ENCODE measurements at regions not wholly inside any gene's neighbourhood (a gene's known extent, or its start where the extent isn't known, plus 50 kb on each side); places are given as distances from the start of the nearest gene placed in this dataset.

DNA sequence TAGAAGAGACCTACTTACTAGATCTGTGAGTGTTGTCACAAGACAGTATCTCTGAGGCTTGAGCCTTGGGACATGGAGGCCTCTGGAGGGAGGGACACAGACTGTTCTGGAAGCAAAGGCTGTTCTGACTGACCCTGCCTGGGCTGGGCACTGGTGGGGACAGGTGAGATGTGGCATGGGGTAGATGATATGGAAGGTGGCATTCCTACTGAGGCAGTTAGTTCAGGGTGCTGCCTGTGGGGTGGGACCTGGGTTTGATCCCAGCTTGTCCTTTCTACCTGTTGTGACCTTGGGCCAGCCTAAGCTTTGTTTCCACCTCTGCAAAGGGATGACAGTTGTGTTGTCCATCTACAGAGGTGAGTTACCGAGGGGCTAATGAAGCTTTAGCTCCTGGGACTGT, 140.2 kb downstream of the C9orf50 start:
- Histone ChIP-seq H3K27ac (ENCODE audit: low read length) (no peak overlapping the region), H3K36me3 (ENCODE audit: control insufficient read depth, insufficient read depth, low read length) (no peaks in the 10 kb centered on the region), H3K4me3 (ENCODE audit: low read length) (no peak overlapping the region), H3K4me1 (ENCODE audit: control insufficient read depth, insufficient read depth, low read length) (peaks cover 21% of the 10 kb centered on the region), H3K9me3 (ENCODE audit: control insufficient read depth, insufficient read depth, low read length) (no peaks in the 10 kb centered on the region), H3K27me3 (ENCODE audit: control insufficient read depth, insufficient read depth, low read length) (peaks cover 21% of the 10 kb centered on the region)
- no peaks in the 10 kb centered on the region for H3K4me1 Mint-ChIP-seq
- H3K36me3 Mint-ChIP-seq: no peaks in the 10 kb centered on the region
- peaks cover 22 to 25% of the 10 kb centered on the region in 2 donors for H3K27me3 Mint-ChIP-seq (ENCODE audit: low read depth in 2 of 2)
- H3K27ac Mint-ChIP-seq: no peak overlapping the region
- WGBS (ENCODE audit: insufficient coverage): 97% methylated on average over 1 of the region's 1 CpG
- no peak for TF ChIP-seq CTCF (IDR thresholded peaks at IDR 0.05)
- no peak for ATAC-seq
- DNase-seq: no peak
- intact Hi-C loops (cut with micrococcal nuclease): no loop called here
- no peaks in the 10 kb centered on the region for H3K9me3 Mint-ChIP-seq
- no peak overlapping the region for H3K4me3 Mint-ChIP-seq

- Mint-ChIP-seq H3K4me1 (no peaks in the 10 kb centered on the region), H3K9me3 (no peaks in the 10 kb centered on the region)
- no peak for ATAC-seq
Observed at GRCh38 chr9:129480227-129480626, 140.7 kb downstream of the C9orf50 start.

GRCh38 chr9:129479631-129480011, 141.3 kb downstream of the C9orf50 start:
- Histone ChIP-seq H3K27ac (ENCODE audit: low read length) (no peak overlapping the region), H3K4me1 (ENCODE audit: control insufficient read depth, insufficient read depth, low read length) (peaks cover 21% of the 10 kb centered on the region), H3K36me3 (ENCODE audit: control insufficient read depth, insufficient read depth, low read length) (no peaks in the 10 kb centered on the region), H3K9me3 (ENCODE audit: control insufficient read depth, insufficient read depth, low read length) (peaks cover 8% of the 10 kb centered on the region), H3K4me3 (ENCODE audit: low read length) (no peak overlapping the region), H3K27me3 (ENCODE audit: control insufficient read depth, insufficient read depth, low read length) (peaks cover 21% of the 10 kb centered on the region)
- H3K4me3 Mint-ChIP-seq: no peak overlapping the region
- no peaks in the 10 kb centered on the region for H3K4me1 Mint-ChIP-seq
- intact Hi-C loops (cut with micrococcal nuclease): no loop called here
- H3K36me3 Mint-ChIP-seq: no peaks in the 10 kb centered on the region
- H3K27ac Mint-ChIP-seq: no peak overlapping the region
- H3K9me3 Mint-ChIP-seq: no peaks in the 10 kb centered on the region
- ATAC-seq (no peak), DNase-seq (no peak)
- 98% methylated on average over 4 of the region's 7 CpGs for WGBS (ENCODE audit: insufficient coverage)
- peaks cover 22 to 25% of the 10 kb centered on the region in 2 donors for H3K27me3 Mint-ChIP-seq (ENCODE audit: low read depth in 2 of 2)
- no peak for TF ChIP-seq CTCF (IDR thresholded peaks at IDR 0.05)

More at GRCh38 chr9:129480227-129480626, 140.7 kb downstream of the C9orf50 start:
- TF ChIP-seq CTCF (IDR thresholded peaks at IDR 0.05): no peak
- Histone ChIP-seq H3K27me3 (ENCODE audit: control insufficient read depth, insufficient read depth, low read length) (peaks cover 21% of the 10 kb centered on the region), H3K4me1 (ENCODE audit: control insufficient read depth, insufficient read depth, low read length) (peaks cover 21% of the 10 kb centered on the region), H3K27ac (ENCODE audit: low read length) (no peak overlapping the region), H3K36me3 (ENCODE audit: control insufficient read depth, insufficient read depth, low read length) (no peaks in the 10 kb centered on the region), H3K9me3 (ENCODE audit: control insufficient read depth, insufficient read depth, low read length) (peaks cover 2% of the 10 kb centered on the region), H3K4me3 (ENCODE audit: low read length) (no peak overlapping the region)
- Mint-ChIP-seq H3K36me3 (no peaks in the 10 kb centered on the region), H3K4me3 (no peak overlapping the region), H3K27me3 (ENCODE audit: low read depth in 2 of 2) (peaks cover 22 to 25% of the 10 kb centered on the region in 2 donors), H3K27ac (no peak overlapping the region)
- 93% methylated on average over 12 of the region's 12 CpGs for WGBS (ENCODE audit: insufficient coverage)
- no peak for DNase-seq
- intact Hi-C loops (cut with micrococcal nuclease): no loop called here

DNA sequence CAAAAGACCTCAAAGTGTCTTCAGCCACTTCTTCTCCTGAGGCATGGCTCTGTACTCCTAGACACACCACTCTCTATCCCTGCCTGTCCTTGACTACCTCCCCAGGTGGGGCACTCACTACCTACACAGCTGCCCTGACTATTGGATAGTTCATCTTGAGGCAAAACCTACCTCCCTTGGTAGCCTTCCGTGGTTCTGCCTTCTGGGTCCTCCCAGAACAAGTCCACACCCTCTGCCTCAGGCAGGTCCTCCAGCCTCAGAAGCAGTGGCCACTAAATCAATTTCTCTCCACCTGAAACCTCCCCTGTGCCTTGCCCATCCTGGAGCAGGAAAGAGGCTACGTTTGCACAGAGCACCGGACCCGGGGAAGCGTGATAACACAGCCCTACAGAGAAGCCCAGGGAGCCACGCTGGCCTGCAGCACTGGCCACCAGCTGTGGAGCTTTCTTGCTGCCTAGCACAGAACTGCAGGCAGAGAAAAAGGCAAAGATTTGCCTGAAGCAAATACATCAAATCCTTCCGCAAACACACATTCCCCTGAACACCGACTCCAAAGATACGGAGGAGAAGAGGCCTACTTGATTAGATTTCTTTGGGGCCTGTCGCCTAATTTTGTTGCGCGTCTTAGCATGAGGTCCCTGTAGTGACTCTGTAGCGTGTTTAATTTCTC, 141.8 kb downstream of the C9orf50 start:
- H3K27me3 ChIP-seq (ENCODE audit: control insufficient read depth, insufficient read depth, low read length): peaks cover 21% of the 10 kb centered on the region
- Mint-ChIP-seq H3K4me3 (no peak overlapping the region), H3K27me3 (ENCODE audit: low read depth in 2 of 2) (peaks cover 18 to 20% of the 10 kb centered on the region in 2 donors), H3K27ac (no peak overlapping the region), H3K9me3 (no peaks in the 10 kb centered on the region), H3K36me3 (no peaks in the 10 kb centered on the region), H3K4me1 (no peaks in the 10 kb centered on the region)
- no peaks in the 10 kb centered on the region for H3K36me3 ChIP-seq (ENCODE audit: control insufficient read depth, insufficient read depth, low read length)
- H3K27ac ChIP-seq (ENCODE audit: low read length): no peak overlapping the region
- H3K4me3 ChIP-seq (ENCODE audit: low read length): no peak overlapping the region
- 90% methylated on average over 13 of the region's 13 CpGs for WGBS (ENCODE audit: insufficient coverage)
- ATAC-seq (no peak), DNase-seq (no peak)
- no peak for TF ChIP-seq CTCF (IDR thresholded peaks at IDR 0.05)
- H3K9me3 ChIP-seq (ENCODE audit: control insufficient read depth, insufficient read depth, low read length): peaks cover 8% of the 10 kb centered on the region
- H3K4me1 ChIP-seq (ENCODE audit: control insufficient read depth, insufficient read depth, low read length): peaks cover 20% of the 10 kb centered on the region
- intact Hi-C loops (cut with micrococcal nuclease): no loop called here

Data from natural killer cell (primary cell).